Lower lobe of right lung (tissue), 2 donors: ENCODE measurements at regions not wholly inside any gene's neighbourhood (a gene's known extent, or its start where the extent isn't known, plus 50 kb on each side); places are given as distances from the start of the nearest gene placed in this dataset.

Experiments used
- ATAC-seq, 2 donors: fragments of 200-7000 bp; cut with Tn5 transposase; one replicate each; pipeline ENCODE4 v1.9.1; 2020 to 2022; ENCODE audit warnings: mild to moderate bottlenecking in 2 of 2, moderate library complexity in 2 of 2
- DNase-seq: peaks from one replicate; pipeline ENCODE4 v3.0.0-alpha.2; 2020
- H3K27ac ChIP-seq: fragments of 200-600 bp; one replicate; pipeline ENCODE4 v1.8.0; 2022
- H3K27me3 ChIP-seq: fragments of 200-600 bp; one replicate; pipeline ENCODE4 v1.8.0; 2022; ENCODE audit warnings: low read depth
- H3K36me3 ChIP-seq: fragments of 200-600 bp; one replicate; pipeline ENCODE4 v1.8.0; 2022; ENCODE audit warnings: mild to moderate bottlenecking
- H3K4me1 ChIP-seq: fragments of 200-600 bp; one replicate; pipeline ENCODE4 v1.8.0; 2022
- H3K4me3 ChIP-seq: fragments of 200-600 bp; one replicate; pipeline ENCODE4 v1.8.0; 2022; ENCODE audit warnings: mild to moderate bottlenecking
- H3K9me3 ChIP-seq: fragments of 200-600 bp; one replicate; pipeline ENCODE4 v1.8.0; 2022
- CTCF ChIP-seq: fragments of 200-600 bp; IDR thresholded peaks from one replicate; pipeline ENCODE4 v1.8.0; 2022; ENCODE audit warnings: antibody characterized with exemption, mild to moderate bottlenecking
- intact Hi-C: fragments of 100-400 bp; cut with DNase I; formaldehyde crosslinking; loops from one replicate; pipeline ENCODE4 v1.11.0; 2022
- donor health status: DM: no; HTN: yes; CAD: no; lungs with severe emphysema.

GRCh38 chr15:38904298-38904697, 339.7 kb upstream of the RASGRP1 start:
- ATAC-seq (peak; percentile 61 to 69), DNase-seq (peak; percentile 47)
- no peak for TF ChIP-seq CTCF
- no peaks in the 10 kb centered on the region for H3K27me3 ChIP-seq
- no peaks in the 10 kb centered on the region for H3K36me3 ChIP-seq
- no peaks in the 10 kb centered on the region for H3K9me3 ChIP-seq
- H3K27ac ChIP-seq = no peak overlapping the region
- no peak overlapping the region for H3K4me3 ChIP-seq
- intact Hi-C loops = no loop called here
- H3K4me1 ChIP-seq = no peaks in the 10 kb centered on the region

GRCh38 chr15:38905632-38906031, 341.0 kb upstream of the RASGRP1 start:
- H3K36me3 ChIP-seq = no peaks in the 10 kb centered on the region
- H3K4me3 ChIP-seq = no peak overlapping the region
- intact Hi-C loops = no loop called here
- DNase-seq = no peak
- no peak for ATAC-seq
- H3K9me3 ChIP-seq = peaks cover 9% of the 10 kb centered on the region
- H3K27ac ChIP-seq = no peak overlapping the region
- H3K27me3 ChIP-seq = no peaks in the 10 kb centered on the region
- TF ChIP-seq CTCF = no peak
- H3K4me1 ChIP-seq = no peaks in the 10 kb centered on the region

GRCh38 chr15:38920966-38921365, 356.4 kb upstream of the RASGRP1 start:
- H3K36me3 ChIP-seq = no peaks in the 10 kb centered on the region
- H3K27ac ChIP-seq = no peak overlapping the region
- ATAC-seq (no peak), DNase-seq (no peak)
- no peaks in the 10 kb centered on the region for H3K9me3 ChIP-seq
- no peak for TF ChIP-seq CTCF
- H3K4me1 ChIP-seq = no peaks in the 10 kb centered on the region
- intact Hi-C loops = no loop called here
- no peak overlapping the region for H3K4me3 ChIP-seq
- no peaks in the 10 kb centered on the region for H3K27me3 ChIP-seq

GRCh38 chr15:38921471-38921870, 356.9 kb upstream of the RASGRP1 start:
- DNase-seq (no peak), ATAC-seq (no peak)
- TF ChIP-seq CTCF = no peak
- H3K27ac ChIP-seq = no peak overlapping the region
- H3K4me1 ChIP-seq = no peaks in the 10 kb centered on the region
- H3K36me3 ChIP-seq = no peaks in the 10 kb centered on the region
- H3K27me3 ChIP-seq = no peaks in the 10 kb centered on the region
- no peak overlapping the region for H3K4me3 ChIP-seq
- no peaks in the 10 kb centered on the region for H3K9me3 ChIP-seq
- intact Hi-C loops = no loop called here

- Histone ChIP-seq H3K4me3 (no peak overlapping the region), H3K36me3 (no peaks in the 10 kb centered on the region), H3K4me1 (no peaks in the 10 kb centered on the region), H3K27me3 (no peaks in the 10 kb centered on the region), H3K27ac (no peak overlapping the region), H3K9me3 (no peaks in the 10 kb centered on the region)
- intact Hi-C loops = no loop called here
- TF ChIP-seq CTCF = no peak
- ATAC-seq = no peak
- DNase-seq = no peak
Measured at GRCh38 chr15:38928431-38928830, 363.8 kb upstream of the RASGRP1 start.
